ENCODE measurements at regions not wholly inside any gene's neighbourhood (a gene's known extent, or its start where the extent isn't known, plus 50 kb on each side); places are given as distances from the start of the nearest gene placed in this dataset.

- Mint-ChIP-seq H3K4me1 (peaks cover 4% of the 10 kb centered on the region; the same call in 1 of the 2 replicates), H3K27ac (no peak overlapping the region), H3K9me3 (no peaks in the 10 kb centered on the region), H3K36me3 (no peaks in the 10 kb centered on the region), H3K4me3 (no peak overlapping the region), H3K27me3 (ENCODE audit: low read depth) (no peaks in the 10 kb centered on the region)
- DNase-seq (ENCODE audit: low spot score) (no peak), ATAC-seq (no peak)
- CTCF ChIA-PET = no interaction called here
- TF ChIP-seq PRDM15 (CRISPR knock-in tag; IDR thresholded peaks at IDR 0.05) (no peak), ATF1 (CRISPR knock-in tag; IDR thresholded peaks at IDR 0.05) (no peak)
- POLR2A ChIA-PET = no interaction called here
Measured at GRCh38 chrX:25503826-25504225, 488.1 kb upstream of the ARX start.

GRCh38 chrX:25507801-25508200 lies 492.0 kb upstream of the ARX start:
- Mint-ChIP-seq H3K36me3 (no peaks in the 10 kb centered on the region), H3K27me3 (ENCODE audit: low read depth) (no peaks in the 10 kb centered on the region)

More at GRCh38 chrX:25507801-25508200, 492.0 kb upstream of the ARX start:
- Mint-ChIP-seq H3K9me3 (peaks cover 6% of the 10 kb centered on the region; the same call in 1 of the 2 replicates), H3K4me3 (no peak overlapping the region), H3K4me1 (peaks cover 4% of the 10 kb centered on the region; the same call in 1 of the 2 replicates), H3K27ac (no peak overlapping the region)
- no peak for DNase-seq (ENCODE audit: low spot score)
- no peak for ATAC-seq
- ChIA-PET CTCF (no interaction called here), POLR2A (no interaction called here)
- TF ChIP-seq ATF2 (CRISPR knock-in tag; IDR thresholded peaks at IDR 0.05; ENCODE audit: borderline replicate concordance, low read depth) (no peak), ZMAT4 (CRISPR knock-in tag; IDR thresholded peaks at IDR 0.05) (no peak), GRHL2 (CRISPR knock-in tag; IDR thresholded peaks at IDR 0.05; ENCODE audit: insufficient replicate concordance, severe bottlenecking) (no peak), RORB (CRISPR knock-in tag; IDR thresholded peaks at IDR 0.05) (no peak), FOXJ3 (CRISPR knock-in tag; IDR thresholded peaks at IDR 0.05; ENCODE audit: borderline replicate concordance) (no peak), ZNF281 (CRISPR knock-in tag; IDR thresholded peaks at IDR 0.05) (no peak), ESRRA (CRISPR knock-in tag; IDR thresholded peaks at IDR 0.05; ENCODE audit: borderline replicate concordance) (no peak), ZBTB43 (CRISPR knock-in tag; IDR thresholded peaks at IDR 0.05) (no peak), TP53 (CRISPR knock-in tag; IDR thresholded peaks at IDR 0.05) (no peak), USF1 (CRISPR knock-in tag; IDR thresholded peaks at IDR 0.05) (no peak), ETV6 (CRISPR knock-in tag; IDR thresholded peaks at IDR 0.05) (no peak), AR (CRISPR knock-in tag; IDR thresholded peaks at IDR 0.05) (no peak)
